Panc1 (cell line): ENCODE measurements at regions not wholly inside any gene's neighbourhood (a gene's known extent, or its start where the extent isn't known, plus 50 kb on each side); places are given as distances from the start of the nearest gene placed in this dataset.

Experiments used
- ATAC-seq: fragments of 200-7000 bp; cut with Tn5 transposase; 2 replicates; pipeline ENCODE4 v1.9.1; 2020; ENCODE audit warnings: mild to moderate bottlenecking, moderate library complexity
- BruUV-seq: library from RNA; stranded (reverse); fragments of 400-500 nt; replicated peaks from 2 replicates; lab custom pipeline; 2021; lab: Mats Ljungman, UMichigan
- CTCF ChIA-PET: fragments of 300-600 bp; sonication (Branson Sonifier 250); formaldehyde crosslinking; loops from one replicate; lab custom pipeline; 2022; ENCODE audit warnings: antibody characterized with exemption; lab: Charles Lee
- POLR2A ChIA-PET: fragments of 300-600 bp; sonication (Branson Sonifier 250); formaldehyde crosslinking; loops from one replicate; lab custom pipeline; 2022; ENCODE audit warnings: antibody characterized with exemption; lab: Charles Lee
- DNase-seq: peaks from one replicate; pipeline ENCODE4 v3.0.0-alpha.2; 2010; ENCODE audit warnings: low read depth, low spot score
- H3K27ac ChIP-seq: 2 replicates; pipeline ENCODE4 v1.5.1; 2011; ENCODE audit warnings: mild to moderate bottlenecking, low read length, inconsistent platforms
- H3K27me3 ChIP-seq: fragments of 200-500 bp; sonication (Bioruptor generic); 2 replicates; pipeline ENCODE4 v1.6.0; 2014; ENCODE audit warnings: low read length, inconsistent platforms; ENCODE audit not compliant: control insufficient read depth, insufficient read depth
- H3K36me3 ChIP-seq: fragments of 200-500 bp; sonication (Bioruptor generic); 2 replicates; pipeline ENCODE4 v1.5.1; 2014; ENCODE audit warnings: inconsistent platforms, mild to moderate bottlenecking, low read length, moderate library complexity; ENCODE audit not compliant: control insufficient read depth, insufficient read depth
- H3K4me1 ChIP-seq: 2 replicates; pipeline ENCODE4 v1.5.1; 2011; ENCODE audit warnings: inconsistent platforms, mild to moderate bottlenecking, low read length, moderate library complexity; ENCODE audit not compliant: control insufficient read depth, insufficient read depth
- H3K4me3 ChIP-seq, 2 experiments: 2 replicates each; pipeline ENCODE4 v1.5.1; 2011 to 2012; ENCODE audit warnings: low read depth in 2 of 2, low read length in 2 of 2, mild to moderate bottlenecking in 2 of 2, inconsistent platforms in 1 of 2, moderate library complexity in 1 of 2
- H3K9me3 ChIP-seq: fragments of 200-500 bp; sonication (Bioruptor generic); 2 replicates; pipeline ENCODE4 v1.5.1; 2014; ENCODE audit warnings: low read depth, mild to moderate bottlenecking, inconsistent platforms, low read length, moderate library complexity; ENCODE audit not compliant: control insufficient read depth, insufficient read depth
- POLR2AphosphoS5 ChIP-seq: IDR thresholded peaks from 2 replicates; pipeline ENCODE4 v1.6.1; 2012; ENCODE audit warnings: mild to moderate bottlenecking, low read depth, low read length, moderate library complexity
- SIN3A ChIP-seq: IDR thresholded peaks from 2 replicates; pipeline ENCODE4 v1.6.1; 2012; ENCODE audit warnings: low read depth, mild to moderate bottlenecking, low read length, moderate library complexity, borderline replicate concordance; ENCODE audit not compliant: insufficient read depth
- TCF7L2 ChIP-seq: IDR thresholded peaks from 2 replicates; pipeline ENCODE4 v1.6.1; 2011; ENCODE audit warnings: mild to moderate bottlenecking, low read depth, low read length, inconsistent platforms
- in situ Hi-C: cut with HindIII; loops from 2 replicates; pipeline ENCODE4 v1.10.0; 2016; ENCODE audit warnings: low sequenced_read_pairs, low pct_unique_long_range_greater_than_20kb
- intact Hi-C: fragments of 100-400 bp; cut with micrococcal nuclease; formaldehyde crosslinking; loops from one replicate; pipeline ENCODE4 v1.10.0; 2022; ENCODE audit not compliant: unreplicated experiment
- TF ChIP-seq, protein P1 (sequence below), 2 experiments: IDR thresholded peaks; 2 replicates each; pipeline ENCODE4 v1.6.1; 2011 to 2012; ENCODE audit warnings: low read depth in 2 of 2, control low read depth in 1 of 2, low read length in 1 of 2, mild to moderate bottlenecking in 1 of 2, moderate library complexity in 1 of 2; ENCODE audit not compliant: insufficient read depth in 1 of 2
- TF ChIP-seq, protein P2 (sequence below): fragments of 450-650 bp; IDR thresholded peaks from 2 replicates; pipeline ENCODE4 v1.5.1; 2017; ENCODE audit warnings: mild to moderate bottlenecking

DNA sequence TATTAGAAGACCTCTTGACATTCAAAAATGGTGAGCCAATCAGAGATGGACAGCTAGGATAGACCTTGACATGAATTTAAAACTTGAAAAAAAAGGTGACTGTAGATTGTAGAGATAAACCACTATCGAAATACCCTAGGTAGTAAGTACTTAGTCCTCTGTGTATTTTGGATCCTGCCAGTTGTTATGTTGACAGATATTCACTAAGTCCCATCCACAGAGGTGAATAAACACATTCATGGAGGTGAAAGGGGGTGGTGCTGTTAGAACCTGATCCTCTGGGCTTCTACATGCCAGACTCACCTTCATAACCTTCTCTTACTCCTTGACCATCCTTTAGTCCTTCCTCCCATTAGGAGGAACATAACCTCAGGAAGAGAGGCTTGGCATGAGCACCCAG lies 72.3 kb downstream of the OTX2 start:
- no peaks in the 10 kb centered on the region for H3K27me3 ChIP-seq
- no peak for ATAC-seq
- no peaks in the 10 kb centered on the region for H3K9me3 ChIP-seq
- no peak for DNase-seq
- in situ Hi-C loops, result no loop called here
- ChIA-PET POLR2A (no interaction called here), CTCF (no interaction called here)
- intact Hi-C loops, result no loop called here
- no peak for TF ChIP-seq SIN3A
- no peak for TF ChIP-seq TCF7L2
- TF ChIP-seq, protein P1, sequence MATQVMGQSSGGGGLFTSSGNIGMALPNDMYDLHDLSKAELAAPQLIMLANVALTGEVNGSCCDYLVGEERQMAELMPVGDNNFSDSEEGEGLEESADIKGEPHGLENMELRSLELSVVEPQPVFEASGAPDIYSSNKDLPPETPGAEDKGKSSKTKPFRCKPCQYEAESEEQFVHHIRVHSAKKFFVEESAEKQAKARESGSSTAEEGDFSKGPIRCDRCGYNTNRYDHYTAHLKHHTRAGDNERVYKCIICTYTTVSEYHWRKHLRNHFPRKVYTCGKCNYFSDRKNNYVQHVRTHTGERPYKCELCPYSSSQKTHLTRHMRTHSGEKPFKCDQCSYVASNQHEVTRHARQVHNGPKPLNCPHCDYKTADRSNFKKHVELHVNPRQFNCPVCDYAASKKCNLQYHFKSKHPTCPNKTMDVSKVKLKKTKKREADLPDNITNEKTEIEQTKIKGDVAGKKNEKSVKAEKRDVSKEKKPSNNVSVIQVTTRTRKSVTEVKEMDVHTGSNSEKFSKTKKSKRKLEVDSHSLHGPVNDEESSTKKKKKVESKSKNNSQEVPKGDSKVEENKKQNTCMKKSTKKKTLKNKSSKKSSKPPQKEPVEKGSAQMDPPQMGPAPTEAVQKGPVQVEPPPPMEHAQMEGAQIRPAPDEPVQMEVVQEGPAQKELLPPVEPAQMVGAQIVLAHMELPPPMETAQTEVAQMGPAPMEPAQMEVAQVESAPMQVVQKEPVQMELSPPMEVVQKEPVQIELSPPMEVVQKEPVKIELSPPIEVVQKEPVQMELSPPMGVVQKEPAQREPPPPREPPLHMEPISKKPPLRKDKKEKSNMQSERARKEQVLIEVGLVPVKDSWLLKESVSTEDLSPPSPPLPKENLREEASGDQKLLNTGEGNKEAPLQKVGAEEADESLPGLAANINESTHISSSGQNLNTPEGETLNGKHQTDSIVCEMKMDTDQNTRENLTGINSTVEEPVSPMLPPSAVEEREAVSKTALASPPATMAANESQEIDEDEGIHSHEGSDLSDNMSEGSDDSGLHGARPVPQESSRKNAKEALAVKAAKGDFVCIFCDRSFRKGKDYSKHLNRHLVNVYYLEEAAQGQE (IDR thresholded peaks at IDR 0.05; ENCODE audit: insufficient read depth in 1 of 2, low read depth in 2 of 2, low read length in 1 of 2), result no peak
- no peak for TF ChIP-seq POLR2AphosphoS5
- TF ChIP-seq, protein P2, sequence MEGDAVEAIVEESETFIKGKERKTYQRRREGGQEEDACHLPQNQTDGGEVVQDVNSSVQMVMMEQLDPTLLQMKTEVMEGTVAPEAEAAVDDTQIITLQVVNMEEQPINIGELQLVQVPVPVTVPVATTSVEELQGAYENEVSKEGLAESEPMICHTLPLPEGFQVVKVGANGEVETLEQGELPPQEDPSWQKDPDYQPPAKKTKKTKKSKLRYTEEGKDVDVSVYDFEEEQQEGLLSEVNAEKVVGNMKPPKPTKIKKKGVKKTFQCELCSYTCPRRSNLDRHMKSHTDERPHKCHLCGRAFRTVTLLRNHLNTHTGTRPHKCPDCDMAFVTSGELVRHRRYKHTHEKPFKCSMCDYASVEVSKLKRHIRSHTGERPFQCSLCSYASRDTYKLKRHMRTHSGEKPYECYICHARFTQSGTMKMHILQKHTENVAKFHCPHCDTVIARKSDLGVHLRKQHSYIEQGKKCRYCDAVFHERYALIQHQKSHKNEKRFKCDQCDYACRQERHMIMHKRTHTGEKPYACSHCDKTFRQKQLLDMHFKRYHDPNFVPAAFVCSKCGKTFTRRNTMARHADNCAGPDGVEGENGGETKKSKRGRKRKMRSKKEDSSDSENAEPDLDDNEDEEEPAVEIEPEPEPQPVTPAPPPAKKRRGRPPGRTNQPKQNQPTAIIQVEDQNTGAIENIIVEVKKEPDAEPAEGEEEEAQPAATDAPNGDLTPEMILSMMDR, result no peak
- H3K27ac ChIP-seq, result no peak overlapping the region
- H3K4me3 ChIP-seq, result no peak overlapping the region
- BruUV-seq, result no TSS peak
- no peaks in the 10 kb centered on the region for H3K36me3 ChIP-seq
- no peaks in the 10 kb centered on the region for H3K4me1 ChIP-seq

DNA sequence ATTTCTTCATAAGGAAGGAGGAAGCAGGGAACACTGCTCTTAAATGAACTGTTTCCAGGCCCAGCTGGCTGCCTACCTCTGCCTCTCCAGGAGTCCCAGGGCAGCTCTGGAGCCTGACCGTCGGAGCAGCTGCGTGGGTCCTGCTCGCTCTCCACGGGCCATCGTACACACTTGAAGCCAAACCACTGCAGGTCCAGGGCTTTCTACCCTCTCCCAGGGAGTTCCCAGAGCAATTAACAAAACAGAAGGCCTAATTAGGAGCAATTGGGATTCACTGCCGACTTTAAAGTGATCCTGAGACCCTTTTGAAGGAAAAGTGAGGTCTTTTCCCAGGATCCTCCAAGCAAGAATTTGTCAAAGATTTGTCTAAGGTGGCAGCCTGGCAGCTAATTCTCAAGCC lies 76.9 kb downstream of the OTX2 start:
- DNase-seq (no peak), ATAC-seq (no peak)
- H3K27ac ChIP-seq, result no peak overlapping the region
- TF ChIP-seq, protein P1 (IDR thresholded peaks at IDR 0.05; ENCODE audit: insufficient read depth in 1 of 2, low read depth in 2 of 2, low read length in 1 of 2), result no peak
- TF ChIP-seq SIN3A, result no peak
- TF ChIP-seq, protein P2, result no peak
- TF ChIP-seq TCF7L2, result no peak
- TF ChIP-seq POLR2AphosphoS5, result no peak
- H3K4me1 ChIP-seq, result no peaks in the 10 kb centered on the region
- ChIA-PET CTCF (no interaction called here), POLR2A (no interaction called here)
- no peak overlapping the region for H3K4me3 ChIP-seq
- H3K27me3 ChIP-seq, result no peaks in the 10 kb centered on the region
- in situ Hi-C loops, result no loop called here
- no peaks in the 10 kb centered on the region for H3K36me3 ChIP-seq
- H3K9me3 ChIP-seq, result no peaks in the 10 kb centered on the region
- intact Hi-C loops, result no loop called here
- no TSS peak for BruUV-seq
